Cardiac fibroblast (primary cell): ENCODE measurements at regions not wholly inside any gene's neighbourhood (a gene's known extent, or its start where the extent isn't known, plus 50 kb on each side); places are given as distances from the start of the nearest gene placed in this dataset.
A peak's percentile ranks its signal among the peaks of the same experiment; 100 is the strongest.

Source experiments
- DNase-seq, 2 donors: peaks; one replicate each; pipeline versions ENCODE4 v3.0.0 to v3.0.0-alpha.2; 2010; ENCODE audit warnings: low read depth in 2 of 2
- H3K4me3 ChIP-seq, 2 donors: replicated peaks in 1 of 2; 1 replicate in 1 of 2; 2 replicates in 1 of 2; pipeline ENCODE4 v1.5.1; 2011; ENCODE audit warnings: low read depth in 2 of 2, low read length in 2 of 2, mild to moderate bottlenecking in 2 of 2, moderate library complexity in 1 of 2
- CTCF ChIP-seq: IDR thresholded peaks from one replicate; pipeline ENCODE4 v1.5.1; 2011; ENCODE audit warnings: low read depth, mild to moderate bottlenecking, low read length, inconsistent platforms

- H3K4me3 ChIP-seq, result no peak overlapping the region
- DNase-seq, result no peak
- no peak for TF ChIP-seq CTCF
These were observed 490.8 kb upstream of the GJE1 start for GRCh38 chr6:141641951-141642350.

GRCh38 chr6:141641406-141641805 lies 491.3 kb upstream of the GJE1 start:
- DNase-seq, result no peak
- no peak for TF ChIP-seq CTCF
- H3K4me3 ChIP-seq, result no peak overlapping the region

GRCh38 chr6:141635621-141636020 lies 497.1 kb upstream of the GJE1 start:
- no peak overlapping the region for H3K4me3 ChIP-seq
- DNase-seq, result no peak
- TF ChIP-seq CTCF, result no peak

- no peak for DNase-seq
- no peak overlapping the region for H3K4me3 ChIP-seq
- no peak for TF ChIP-seq CTCF
These were observed 498.5 kb upstream of the GJE1 start for GRCh38 chr6:141634269-141634668.

GRCh38 chr6:141624301-141624700 lies 508.4 kb upstream of the GJE1 start:
- H3K4me3 ChIP-seq, result no peak overlapping the region
- no peak for TF ChIP-seq CTCF
- no peak for DNase-seq

GRCh38 chr6:141618180-141618581 lies 514.5 kb upstream of the GJE1 start:
- TF ChIP-seq CTCF, result no peak
- no peak for DNase-seq
- H3K4me3 ChIP-seq, result no peak overlapping the region

GRCh38 chr6:141610741-141611140 lies 522.0 kb upstream of the GJE1 start:
- DNase-seq, result peak; percentile 20 to 63
- peak; percentile 55 for TF ChIP-seq CTCF

More at GRCh38 chr6:141610741-141611140, 522.0 kb upstream of the GJE1 start:
- H3K4me3 ChIP-seq, result no peak overlapping the region
